Right lobe of liver (tissue), 4 donors: ENCODE measurements at regions not wholly inside any gene's neighbourhood (a gene's known extent, or its start where the extent isn't known, plus 50 kb on each side); places are given as distances from the start of the nearest gene placed in this dataset.

ENCODE experiments used
- CTCF ChIP-seq, 4 donors: fragments of 200-600 bp in 3 of 4; fragments of 450-650 bp in 1 of 4; IDR thresholded peaks; one replicate each; pipeline versions ENCODE4 v1.5.1 to v1.8.0; 2016 to 2022; ENCODE audit warnings: antibody characterized with exemption in 4 of 4, mild to moderate bottlenecking in 2 of 4
- POLR2A ChIP-seq: fragments of 450-650 bp; IDR thresholded peaks from one replicate; pipeline ENCODE4 v1.6.1; 2017; ENCODE audit warnings: antibody characterized with exemption, mild to moderate bottlenecking
- donor health status: DM: no; HTN: no; CAD: no.
- donor health status: DM: no; HTN: no; CAD: no.
- donor health status: DM: no; HTN: yes; CAD: no.

DNA sequence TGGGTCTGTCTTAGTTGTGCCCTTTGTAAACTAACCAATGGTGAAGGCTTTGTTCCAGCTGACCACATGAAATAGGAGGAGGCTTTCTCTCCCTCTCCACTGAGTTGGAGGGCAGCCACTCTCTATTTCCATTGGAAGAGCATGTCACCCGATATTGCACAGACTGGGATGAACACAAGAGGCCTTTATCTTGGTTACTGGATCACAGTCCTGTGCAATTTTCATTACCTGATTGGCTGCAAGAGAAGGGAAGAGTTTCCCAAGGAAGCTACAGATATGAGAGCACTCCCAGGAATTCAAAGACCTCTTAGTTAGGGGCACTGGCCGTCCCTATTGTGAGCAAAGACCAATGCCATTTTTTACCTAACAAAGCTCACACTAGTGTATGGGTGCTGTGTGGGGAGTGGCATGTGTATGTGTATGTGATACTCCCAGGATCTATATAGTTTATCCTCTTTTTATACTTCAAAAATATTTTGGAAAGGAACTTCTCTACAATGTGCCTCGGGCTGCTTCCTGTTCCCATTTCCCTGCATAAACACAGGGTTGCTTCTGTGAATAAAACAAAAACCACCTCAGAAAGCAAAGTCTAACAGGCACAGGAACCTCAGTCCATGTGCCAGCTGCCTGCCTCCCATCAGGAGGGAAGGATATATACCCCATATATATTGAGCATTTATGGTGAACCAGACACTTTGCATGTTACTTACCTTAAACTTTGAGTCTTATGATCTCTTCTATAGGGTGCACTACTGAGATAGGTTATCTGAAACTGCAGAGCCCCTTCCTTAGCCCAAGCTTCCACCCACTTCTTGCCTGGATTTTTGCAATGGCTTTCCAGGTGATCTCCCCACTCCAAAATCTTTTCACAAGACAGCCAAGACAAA, 126.5 kb downstream of the RASSF10 start:
- TF ChIP-seq CTCF (IDR thresholded peaks at IDR 0.05) (no peak), POLR2A (no peak)
